C4-2B (cell line): ENCODE measurements at regions not wholly inside any gene's neighbourhood (a gene's known extent, or its start where the extent isn't known, plus 50 kb on each side); places are given as distances from the start of the nearest gene placed in this dataset.

ENCODE experiments used
- CTCF ChIP-seq: fragments of 450-650 bp; conservative IDR thresholded peaks from 2 replicates; pipeline ENCODE4 v1.5.1; 2017; ENCODE audit warnings: mild to moderate bottlenecking
- ZFX ChIP-seq: fragments of 450-650 bp; IDR thresholded peaks from 2 replicates; pipeline ENCODE4 v1.6.1; 2017

- TF ChIP-seq CTCF (no peak), ZFX (no peak)
These were observed 615.1 kb upstream of the SGCD start for GRCh38 chr5:155711882-155712281.
